ENCODE measurements at regions not wholly inside any gene's neighbourhood (a gene's known extent, or its start where the extent isn't known, plus 50 kb on each side); places are given as distances from the start of the nearest gene placed in this dataset.

DNA sequence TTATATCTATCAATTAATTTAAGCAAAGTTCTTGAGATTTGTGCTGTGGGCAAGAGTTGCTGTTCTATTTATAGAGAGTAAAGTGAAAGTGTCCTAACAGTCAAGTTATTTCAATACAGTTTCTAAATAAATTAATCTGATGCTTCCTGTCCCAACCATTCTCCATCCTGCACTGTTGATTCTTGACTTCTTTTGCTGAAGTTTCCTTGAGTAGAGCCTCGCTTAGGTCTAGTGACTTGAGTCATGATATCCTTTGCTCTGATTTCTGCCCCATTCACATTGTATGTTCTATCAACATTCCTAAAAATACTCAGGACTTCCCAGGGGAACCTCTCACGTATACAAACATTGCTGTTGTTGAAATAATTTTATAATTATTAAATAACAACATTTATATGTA is 498.4 kb upstream of the ALCAM start:
- ATAC-seq, result no peak

DNA sequence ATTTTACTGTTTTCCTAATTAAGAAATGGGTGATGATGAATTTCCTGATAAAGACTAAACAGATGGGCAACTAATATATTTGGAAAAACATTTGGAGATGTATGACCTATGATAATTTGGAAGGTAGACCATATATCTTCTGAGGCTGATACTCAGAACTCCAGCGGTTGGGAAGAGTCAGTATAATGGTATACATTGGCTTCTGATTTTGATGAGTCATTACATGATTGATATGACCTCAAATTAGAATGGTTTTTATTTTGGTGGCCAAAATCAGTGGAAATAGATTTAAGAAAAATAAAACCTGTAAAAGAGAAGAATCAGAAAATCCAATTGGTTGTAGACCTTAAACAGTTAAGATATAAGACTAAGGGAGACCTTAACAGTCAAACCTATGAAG is 496.4 kb upstream of the ALCAM start:
- no peak overlapping the region for H3K4me3 ChIP-seq
- 93 to 96% methylated on average over 1 of the region's 1 CpG for WGBS, 2 donors
- no peak for ATAC-seq

More for the DNA sequence above, 498.4 kb upstream of the ALCAM start:
- 79 to 87% methylated on average over 2 of the region's 2 CpGs for WGBS, 2 donors
- no peaks in the 10 kb centered on the region for H3K4me1 ChIP-seq
- no peak for TF ChIP-seq POLR2A (IDR thresholded peaks at IDR 0.05)
- TF ChIP-seq, protein P1, sequence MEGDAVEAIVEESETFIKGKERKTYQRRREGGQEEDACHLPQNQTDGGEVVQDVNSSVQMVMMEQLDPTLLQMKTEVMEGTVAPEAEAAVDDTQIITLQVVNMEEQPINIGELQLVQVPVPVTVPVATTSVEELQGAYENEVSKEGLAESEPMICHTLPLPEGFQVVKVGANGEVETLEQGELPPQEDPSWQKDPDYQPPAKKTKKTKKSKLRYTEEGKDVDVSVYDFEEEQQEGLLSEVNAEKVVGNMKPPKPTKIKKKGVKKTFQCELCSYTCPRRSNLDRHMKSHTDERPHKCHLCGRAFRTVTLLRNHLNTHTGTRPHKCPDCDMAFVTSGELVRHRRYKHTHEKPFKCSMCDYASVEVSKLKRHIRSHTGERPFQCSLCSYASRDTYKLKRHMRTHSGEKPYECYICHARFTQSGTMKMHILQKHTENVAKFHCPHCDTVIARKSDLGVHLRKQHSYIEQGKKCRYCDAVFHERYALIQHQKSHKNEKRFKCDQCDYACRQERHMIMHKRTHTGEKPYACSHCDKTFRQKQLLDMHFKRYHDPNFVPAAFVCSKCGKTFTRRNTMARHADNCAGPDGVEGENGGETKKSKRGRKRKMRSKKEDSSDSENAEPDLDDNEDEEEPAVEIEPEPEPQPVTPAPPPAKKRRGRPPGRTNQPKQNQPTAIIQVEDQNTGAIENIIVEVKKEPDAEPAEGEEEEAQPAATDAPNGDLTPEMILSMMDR (IDR thresholded peaks at IDR 0.05), result no peak
- no peaks in the 10 kb centered on the region for H3K9me3 ChIP-seq
- H3K27me3 ChIP-seq, result no peaks in the 10 kb centered on the region
- H3K27ac ChIP-seq, result no peak overlapping the region
- no peaks in the 10 kb centered on the region for H3K36me3 ChIP-seq (replicated peaks in 1 of 2; ENCODE audit: insufficient read depth in 1 of 2, low read depth in 2 of 2)
- H3K4me3 ChIP-seq, result no peak overlapping the region
- intact Hi-C loops (cut with DNase I), result no loop called here
- no peak for DNase-seq

DNA sequence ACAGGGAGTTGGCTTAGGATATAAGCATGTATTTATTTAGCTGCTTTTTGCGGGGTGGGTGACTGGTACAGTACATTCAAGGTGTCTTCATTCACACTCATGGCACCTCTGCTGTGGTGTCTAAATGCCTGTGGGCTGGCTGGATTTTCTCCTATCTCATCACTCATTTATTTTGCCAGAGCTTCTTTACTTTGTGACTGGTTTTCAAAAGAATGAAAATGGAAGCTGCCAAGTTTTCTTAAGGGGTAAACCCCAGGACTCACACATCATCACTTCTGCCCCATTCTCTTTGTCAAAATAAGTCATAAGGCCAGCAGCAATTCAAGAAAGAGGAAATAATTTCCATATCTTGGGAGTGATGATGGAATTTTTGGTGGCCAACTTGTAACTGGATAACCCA is 493.4 kb upstream of the ALCAM start:
- ATAC-seq (no peak), DNase-seq (no peak)
- Histone ChIP-seq H3K27me3 (no peaks in the 10 kb centered on the region), H3K4me3 (no peak overlapping the region), H3K27ac (no peak overlapping the region), H3K9me3 (no peaks in the 10 kb centered on the region), H3K4me1 (no peaks in the 10 kb centered on the region), H3K36me3 (replicated peaks in 1 of 2; ENCODE audit: insufficient read depth in 1 of 2, low read depth in 2 of 2) (no peaks in the 10 kb centered on the region)
- TF ChIP-seq, protein P1 (IDR thresholded peaks at IDR 0.05), result no peak
- TF ChIP-seq POLR2A (IDR thresholded peaks at IDR 0.05), result no peak
- intact Hi-C loops (cut with DNase I), result no loop called here
- WGBS, 2 donors, result 83 to 100% methylated on average over 1 of the region's 1 CpG

More for the DNA sequence above, 496.4 kb upstream of the ALCAM start:
- no peaks in the 10 kb centered on the region for H3K27me3 ChIP-seq
- intact Hi-C loops (cut with DNase I), result no loop called here
- no peak overlapping the region for H3K27ac ChIP-seq
- no peak for TF ChIP-seq POLR2A (IDR thresholded peaks at IDR 0.05)
- TF ChIP-seq, protein P1 (IDR thresholded peaks at IDR 0.05), result no peak
- H3K4me1 ChIP-seq, result no peaks in the 10 kb centered on the region
- H3K9me3 ChIP-seq, result no peaks in the 10 kb centered on the region
- no peaks in the 10 kb centered on the region for H3K36me3 ChIP-seq (replicated peaks in 1 of 2; ENCODE audit: insufficient read depth in 1 of 2, low read depth in 2 of 2)
- no peak for DNase-seq

GRCh38 chr3:104878395-104878794 is 488.3 kb upstream of the ALCAM start:
- no peak overlapping the region for H3K4me3 ChIP-seq
- H3K4me1 ChIP-seq, result no peaks in the 10 kb centered on the region
- intact Hi-C loops (cut with DNase I), result no loop called here
- H3K9me3 ChIP-seq, result no peaks in the 10 kb centered on the region
- H3K36me3 ChIP-seq (replicated peaks in 1 of 2; ENCODE audit: insufficient read depth in 1 of 2, low read depth in 2 of 2), result no peaks in the 10 kb centered on the region
- no peak overlapping the region for H3K27ac ChIP-seq
- 52 to 55% methylated on average over 2 of the region's 2 CpGs for WGBS, 2 donors
- DNase-seq (no peak), ATAC-seq (no peak)
- no peak for TF ChIP-seq POLR2A (IDR thresholded peaks at IDR 0.05)
- TF ChIP-seq, protein P1 (IDR thresholded peaks at IDR 0.05), result no peak
- no peaks in the 10 kb centered on the region for H3K27me3 ChIP-seq

DNA sequence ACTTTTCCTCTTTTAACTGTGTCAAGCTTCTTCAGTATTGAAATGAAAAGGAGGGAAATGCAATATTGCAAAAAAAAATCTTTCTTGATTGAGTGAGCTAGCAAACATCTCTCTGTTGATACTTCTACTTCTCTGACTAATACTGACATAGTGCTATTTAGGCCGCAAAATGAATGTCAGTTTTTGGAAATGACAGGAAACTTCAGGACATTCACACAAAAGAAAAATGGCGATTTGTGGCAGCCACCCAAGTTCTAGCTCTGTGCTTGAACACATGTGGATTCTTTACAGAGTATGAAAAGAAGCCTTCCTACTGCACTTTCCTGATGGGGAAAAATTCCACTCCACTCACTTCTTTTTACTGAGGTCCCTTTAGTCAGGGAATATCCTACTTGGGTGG is 486.8 kb upstream of the ALCAM start:
- TF ChIP-seq POLR2A (IDR thresholded peaks at IDR 0.05), result no peak
- TF ChIP-seq, protein P1 (IDR thresholded peaks at IDR 0.05), result no peak
- intact Hi-C loops (cut with DNase I), result no loop called here
- Histone ChIP-seq H3K36me3 (replicated peaks in 1 of 2; ENCODE audit: insufficient read depth in 1 of 2, low read depth in 2 of 2) (no peaks in the 10 kb centered on the region), H3K27ac (no peak overlapping the region), H3K27me3 (no peaks in the 10 kb centered on the region), H3K4me1 (no peaks in the 10 kb centered on the region), H3K9me3 (no peaks in the 10 kb centered on the region), H3K4me3 (no peak overlapping the region)
- no peak for ATAC-seq
- WGBS, 2 donors, result 68 to 71% methylated on average over 2 of the region's 2 CpGs
- peak in 1 of 4 donors; percentile 7 for DNase-seq

All from body of pancreas (tissue), 4 donors.